ENCODE measurements at regions not wholly inside any gene's neighbourhood (a gene's known extent, or its start where the extent isn't known, plus 50 kb on each side); places are given as distances from the start of the nearest gene placed in this dataset.

- DNase-seq (ENCODE audit: low spot score in 2 of 2): peak in 1 of 2 donors; percentile 6
- no peaks in the 10 kb centered on the region for H3K36me3 ChIP-seq
- TF ChIP-seq EP300 (IDR thresholded peaks at IDR 0.05): no peak
- H3K27me3 ChIP-seq: no peaks in the 10 kb centered on the region
- WGBS, 2 donors: 44 to 47% methylated on average over 6 of the region's 6 CpGs
- H3K4me3 ChIP-seq: peak overlapping the region; percentile 51 to 66 (median 54)
- H3K4me1 ChIP-seq: peaks cover 0 to 22% (median 4%) of the 10 kb centered on the region in 4 donors
- no peaks in the 10 kb centered on the region for H3K9me3 ChIP-seq
- H3K27ac ChIP-seq: peak overlapping the region; percentile 40 to 90 (median 70)
Observed at GRCh38 chr14:89702073-89702875, 252.3 kb downstream of the EFCAB11 start.

- Histone ChIP-seq H3K27ac (peak overlapping the region; percentile 40 to 90 (median 70)), H3K27me3 (no peaks in the 10 kb centered on the region), H3K4me1 (peaks cover 0 to 22% (median 4%) of the 10 kb centered on the region in 4 donors), H3K4me3 (peak overlapping the region; percentile 52 to 75 (median 60)), H3K36me3 (no peaks in the 10 kb centered on the region), H3K9me3 (no peaks in the 10 kb centered on the region)
- peak; percentile 57 to 61 for DNase-seq (ENCODE audit: low spot score in 2 of 2)
- WGBS, 2 donors: 5 to 11% methylated on average over 24 to 34 of the region's 81 CpGs
- peak in 1 of 5 experiments; percentile 19 for TF ChIP-seq CTCF (IDR thresholded peaks at IDR 0.05)
- TF ChIP-seq POLR2A (IDR thresholded peaks at IDR 0.05): no peak
- TF ChIP-seq EP300 (IDR thresholded peaks at IDR 0.05): peak in 1 of 2 donors; percentile 68
Observed at GRCh38 chr14:89701211-89702043, 253.1 kb downstream of the EFCAB11 start.

- peak overlapping the region in 3 of 4 donors; percentile 16 to 90 (median 85) for H3K27ac ChIP-seq
Observed at GRCh38 chr14:89700801-89701200, 253.7 kb downstream of the EFCAB11 start.

GRCh38 chr14:89699071-89699470 lies 255.5 kb downstream of the EFCAB11 start:
- H3K36me3 ChIP-seq: no peaks in the 10 kb centered on the region
- no peaks in the 10 kb centered on the region for H3K27me3 ChIP-seq
- 77 to 80% methylated on average over 6 of the region's 6 CpGs for WGBS, 2 donors
- H3K4me3 ChIP-seq: no peak overlapping the region
- no peak overlapping the region for H3K27ac ChIP-seq
- no peaks in the 10 kb centered on the region for H3K9me3 ChIP-seq
- no peak for TF ChIP-seq CTCF (IDR thresholded peaks at IDR 0.05)
- TF ChIP-seq POLR2A (IDR thresholded peaks at IDR 0.05): no peak
- TF ChIP-seq EP300 (IDR thresholded peaks at IDR 0.05): no peak
- H3K4me1 ChIP-seq: peaks cover 0 to 22% (median 4%) of the 10 kb centered on the region in 4 donors
- no peak for DNase-seq (ENCODE audit: low spot score in 2 of 2)

More at GRCh38 chr14:89700801-89701200, 253.7 kb downstream of the EFCAB11 start:
- TF ChIP-seq POLR2A (IDR thresholded peaks at IDR 0.05) (no peak), CTCF (IDR thresholded peaks at IDR 0.05) (no peak), EP300 (IDR thresholded peaks at IDR 0.05) (no peak)
- peak overlapping the region in 3 of 4 donors; percentile 55 to 75 (median 66) for H3K4me3 ChIP-seq
- no peaks in the 10 kb centered on the region for H3K9me3 ChIP-seq
- H3K4me1 ChIP-seq: peaks cover 0 to 22% (median 4%) of the 10 kb centered on the region in 4 donors
- no peak for DNase-seq (ENCODE audit: low spot score in 2 of 2)
- 25 to 28% methylated on average over 12 of the region's 12 CpGs for WGBS, 2 donors
- no peaks in the 10 kb centered on the region for H3K27me3 ChIP-seq
- no peaks in the 10 kb centered on the region for H3K36me3 ChIP-seq

- H3K4me1 ChIP-seq: peaks cover 0 to 17% (median 4%) of the 10 kb centered on the region in 4 donors
- H3K27me3 ChIP-seq: no peaks in the 10 kb centered on the region
- no peak overlapping the region for H3K4me3 ChIP-seq
- DNase-seq (ENCODE audit: low spot score in 2 of 2): no peak
- no peak overlapping the region for H3K27ac ChIP-seq
- no peaks in the 10 kb centered on the region for H3K36me3 ChIP-seq
- H3K9me3 ChIP-seq: no peaks in the 10 kb centered on the region
- TF ChIP-seq POLR2A (IDR thresholded peaks at IDR 0.05) (no peak), CTCF (IDR thresholded peaks at IDR 0.05) (no peak), EP300 (IDR thresholded peaks at IDR 0.05) (no peak)
- 91 to 93% methylated on average over 8 of the region's 8 CpGs for WGBS, 2 donors
Observed at GRCh38 chr14:89697281-89698060, 257.1 kb downstream of the EFCAB11 start.

Measured in tibial nerve (tissue), 4 donors.